Left hindlimb (tissue), 1 donor: ENCODE measurements at regions not wholly inside any gene's neighbourhood (a gene's known extent, or its start where the extent isn't known, plus 50 kb on each side); places are given as distances from the start of the nearest gene placed in this dataset.
A peak's percentile ranks its signal among the peaks of the same experiment; 100 is the strongest.

Source experiments
- DNase-seq: peaks from one replicate; pipeline ENCODE4 v3.0.0-alpha.2; 2018

GRCh38 chr16:72400257-72401083 lies 228.5 kb upstream of the PMFBP1 start:
- DNase-seq: peak; percentile 41

GRCh38 chr16:72399811-72400210 lies 227.9 kb upstream of the PMFBP1 start:
- DNase-seq: no peak

GRCh38 chr16:72397876-72398275 lies 225.9 kb upstream of the PMFBP1 start:
- no peak for DNase-seq

GRCh38 chr16:72394526-72394925 lies 222.6 kb upstream of the PMFBP1 start:
- DNase-seq: no peak

GRCh38 chr16:72389791-72390190 lies 217.8 kb upstream of the PMFBP1 start:
- DNase-seq: no peak

- DNase-seq: no peak
Measured at GRCh38 chr16:72388007-72388406, 216.1 kb upstream of the PMFBP1 start.

GRCh38 chr16:72384651-72385050 lies 212.7 kb upstream of the PMFBP1 start:
- DNase-seq: no peak

- DNase-seq: no peak
Measured at GRCh38 chr16:72380283-72380682, 208.3 kb upstream of the PMFBP1 start.

GRCh38 chr16:72373201-72373600 lies 201.2 kb upstream of the PMFBP1 start:
- DNase-seq: no peak

GRCh38 chr16:72372087-72373045 lies 200.4 kb upstream of the PMFBP1 start:
- DNase-seq: no peak

- no peak for DNase-seq
Measured at GRCh38 chr16:72371307-72372086, 199.5 kb upstream of the PMFBP1 start.

- no peak for DNase-seq
Measured at GRCh38 chr16:72369274-72369673, 197.3 kb upstream of the PMFBP1 start.

- no peak for DNase-seq
Measured at GRCh38 chr16:72367851-72368250, 195.9 kb upstream of the PMFBP1 start.

- no peak for DNase-seq
Measured at GRCh38 chr16:72362973-72363372, 191.0 kb upstream of the PMFBP1 start.

- DNase-seq: no peak
Measured at GRCh38 chr16:72362476-72362875, 190.5 kb upstream of the PMFBP1 start.

- no peak for DNase-seq
Measured at GRCh38 chr16:72357910-72358309, 186.0 kb upstream of the PMFBP1 start.

GRCh38 chr16:72355561-72355960 lies 183.6 kb upstream of the PMFBP1 start:
- DNase-seq: no peak

GRCh38 chr16:72349719-72350118 lies 177.8 kb upstream of the PMFBP1 start:
- DNase-seq: no peak

- DNase-seq: no peak
Measured at GRCh38 chr16:72332926-72333325, 161.0 kb upstream of the PMFBP1 start.

- DNase-seq: no peak
Measured at GRCh38 chr16:72324578-72324977, 152.6 kb upstream of the PMFBP1 start.

- no peak for DNase-seq
Measured at GRCh38 chr16:72317446-72317845, 145.5 kb upstream of the PMFBP1 start.

GRCh38 chr16:72313903-72314302 lies 141.9 kb upstream of the PMFBP1 start:
- DNase-seq: no peak

- DNase-seq: peak; percentile 40
Measured at GRCh38 chr16:72312828-72313227, 140.9 kb upstream of the PMFBP1 start.
